ENCODE measurements at regions not wholly inside any gene's neighbourhood (a gene's known extent, or its start where the extent isn't known, plus 50 kb on each side); places are given as distances from the start of the nearest gene placed in this dataset.

GRCh38 chr3:83195243-83195642 lies 1433.8 kb upstream of the GBE1 start:
- FAIRE-seq (no peak), DNase-seq (ENCODE audit: low read depth) (no peak)
- no peaks in the 10 kb centered on the region for H3K27me3 ChIP-seq (ENCODE audit: control insufficient read depth, insufficient read depth, low read length)
- no peak for TF ChIP-seq CTCF (IDR thresholded peaks at IDR 0.05; ENCODE audit: insufficient read depth, low read length, severe bottlenecking)
- H3K4me3 ChIP-seq (ENCODE audit: low read depth, low read length): no peak overlapping the region
- H3K36me3 ChIP-seq (ENCODE audit: control insufficient read depth, insufficient read depth, low read length): no peaks in the 10 kb centered on the region

GRCh38 chr3:83193526-83193925 lies 1432.1 kb upstream of the GBE1 start:
- no peaks in the 10 kb centered on the region for H3K36me3 ChIP-seq (ENCODE audit: control insufficient read depth, insufficient read depth, low read length)
- DNase-seq (ENCODE audit: low read depth) (no peak), FAIRE-seq (no peak)
- no peaks in the 10 kb centered on the region for H3K27me3 ChIP-seq (ENCODE audit: control insufficient read depth, insufficient read depth, low read length)
- TF ChIP-seq CTCF (IDR thresholded peaks at IDR 0.05; ENCODE audit: insufficient read depth, low read length, severe bottlenecking): no peak
- no peak overlapping the region for H3K4me3 ChIP-seq (ENCODE audit: low read depth, low read length)

GRCh38 chr3:83189634-83190033 lies 1428.2 kb upstream of the GBE1 start:
- no peak for DNase-seq (ENCODE audit: low read depth)
- TF ChIP-seq CTCF (IDR thresholded peaks at IDR 0.05; ENCODE audit: insufficient read depth, low read length, severe bottlenecking): no peak

GRCh38 chr3:83169473-83169872 lies 1408.0 kb upstream of the GBE1 start:
- DNase-seq (ENCODE audit: low read depth) (no peak), FAIRE-seq (no peak)
- H3K36me3 ChIP-seq (ENCODE audit: control insufficient read depth, insufficient read depth, low read length): no peaks in the 10 kb centered on the region
- H3K4me3 ChIP-seq (ENCODE audit: low read depth, low read length): no peak overlapping the region
- TF ChIP-seq CTCF (IDR thresholded peaks at IDR 0.05; ENCODE audit: insufficient read depth, low read length, severe bottlenecking): no peak
- no peaks in the 10 kb centered on the region for H3K27me3 ChIP-seq (ENCODE audit: control insufficient read depth, insufficient read depth, low read length)

More at GRCh38 chr3:83189634-83190033, 1428.2 kb upstream of the GBE1 start:
- H3K36me3 ChIP-seq (ENCODE audit: control insufficient read depth, insufficient read depth, low read length): no peaks in the 10 kb centered on the region
- H3K27me3 ChIP-seq (ENCODE audit: control insufficient read depth, insufficient read depth, low read length): no peaks in the 10 kb centered on the region
- no peak for FAIRE-seq
- no peak overlapping the region for H3K4me3 ChIP-seq (ENCODE audit: low read depth, low read length)

- no peak for TF ChIP-seq CTCF (IDR thresholded peaks at IDR 0.05; ENCODE audit: insufficient read depth, low read length, severe bottlenecking)
- H3K36me3 ChIP-seq (ENCODE audit: control insufficient read depth, insufficient read depth, low read length): no peaks in the 10 kb centered on the region
- FAIRE-seq: no peak
Observed at GRCh38 chr3:83150896-83151295, 1389.5 kb upstream of the GBE1 start.

GRCh38 chr3:83140983-83141382 lies 1379.5 kb upstream of the GBE1 start:
- no peaks in the 10 kb centered on the region for H3K36me3 ChIP-seq (ENCODE audit: control insufficient read depth, insufficient read depth, low read length)
- FAIRE-seq (no peak), DNase-seq (ENCODE audit: low read depth) (no peak)
- H3K27me3 ChIP-seq (ENCODE audit: control insufficient read depth, insufficient read depth, low read length): no peaks in the 10 kb centered on the region
- no peak for TF ChIP-seq CTCF (IDR thresholded peaks at IDR 0.05; ENCODE audit: insufficient read depth, low read length, severe bottlenecking)
- no peak overlapping the region for H3K4me3 ChIP-seq (ENCODE audit: low read depth, low read length)

More at GRCh38 chr3:83150896-83151295, 1389.5 kb upstream of the GBE1 start:
- no peak for DNase-seq (ENCODE audit: low read depth)
- Histone ChIP-seq H3K4me3 (ENCODE audit: low read depth, low read length) (no peak overlapping the region), H3K27me3 (ENCODE audit: control insufficient read depth, insufficient read depth, low read length) (no peaks in the 10 kb centered on the region)

All from bronchial epithelial cell (primary cell).